A673 (cell line): ENCODE measurements at regions not wholly inside any gene's neighbourhood (a gene's known extent, or its start where the extent isn't known, plus 50 kb on each side); places are given as distances from the start of the nearest gene placed in this dataset.

Experiments
- BruUV-seq: library from RNA; stranded (reverse); fragments of 400-500 nt; replicated peaks from 2 replicates; lab custom pipeline; 2021; lab: Mats Ljungman, UMichigan
- CTCF ChIA-PET: fragments of 300-600 bp; sonication (Branson Sonifier 250); formaldehyde crosslinking; loops from one replicate; lab custom pipeline; 2022; ENCODE audit warnings: antibody characterized with exemption; lab: Charles Lee
- POLR2A ChIA-PET: fragments of 300-600 bp; sonication (Branson Sonifier 250); formaldehyde crosslinking; loops from one replicate; lab custom pipeline; 2022; ENCODE audit warnings: antibody characterized with exemption; ENCODE audit not compliant: low non-redundant PET; lab: Charles Lee
- DNase-seq: peaks from one replicate; pipeline ENCODE4 v3.0.0-alpha.2; 2015; ENCODE audit warnings: low spot score
- H3K27ac ChIP-seq: fragments of 200-600 bp; sonication (generic); 2 replicates; pipeline ENCODE4 v1.5.1; 2016; ENCODE audit warnings: mixed run types, low read depth, mild to moderate bottlenecking, mixed read lengths, antibody characterized with exemption, low read length; ENCODE audit not compliant: poor library complexity, severe bottlenecking
- H3K27me3 ChIP-seq: fragments of 200-600 bp; sonication (generic); replicated peaks from 2 replicates; pipeline ENCODE4 v1.6.1; 2017; ENCODE audit warnings: mixed run types, low read depth, mild to moderate bottlenecking, mixed read lengths, antibody characterized with exemption, low read length; ENCODE audit not compliant: insufficient read depth, poor library complexity
- H3K36me3 ChIP-seq: fragments of 200-600 bp; sonication (generic); 2 replicates; pipeline ENCODE4 v1.6.1; 2016; ENCODE audit warnings: mixed run types, mild to moderate bottlenecking, mixed read lengths, antibody characterized with exemption, low read length; ENCODE audit not compliant: insufficient read depth, poor library complexity, severe bottlenecking
- H3K4me1 ChIP-seq: fragments of 200-600 bp; sonication (generic); 2 replicates; pipeline ENCODE4 v1.6.1; 2017; ENCODE audit warnings: mixed run types, mild to moderate bottlenecking, mixed read lengths, antibody characterized with exemption, low read length; ENCODE audit not compliant: insufficient read depth, poor library complexity, severe bottlenecking
- H3K4me3 ChIP-seq: fragments of 200-600 bp; sonication (generic); 2 replicates; pipeline ENCODE4 v1.5.1; 2016; ENCODE audit warnings: low read depth, mixed run types, mild to moderate bottlenecking, mixed read lengths, low read length; ENCODE audit not compliant: poor library complexity, severe bottlenecking
- H3K9me3 ChIP-seq: fragments of 200-600 bp; sonication (generic); 2 replicates; pipeline ENCODE4 v1.6.1; 2016; ENCODE audit warnings: mixed run types, low read depth, mild to moderate bottlenecking, mixed read lengths, antibody characterized with exemption, low read length; ENCODE audit not compliant: poor library complexity, severe bottlenecking
- EZH2 ChIP-seq: fragments of 200-600 bp; sonication (generic); IDR thresholded peaks from 2 replicates; pipeline ENCODE4 v1.6.1; 2017; ENCODE audit warnings: borderline replicate concordance, low read depth, mild to moderate bottlenecking, mixed read lengths, antibody characterized with exemption, low read length; ENCODE audit not compliant: poor library complexity, severe bottlenecking
- intact Hi-C: fragments of 100-400 bp; cut with micrococcal nuclease; formaldehyde crosslinking; loops from one replicate; pipeline ENCODE4 v1.10.0; 2022; ENCODE audit not compliant: unreplicated experiment
- TF ChIP-seq, protein P1 (sequence below): fragments of 300-800, 200-600 bp; sonication (generic); conservative IDR thresholded peaks from 2 replicates; pipeline ENCODE4 v1.5.1; 2017; ENCODE audit warnings: low read depth, mild to moderate bottlenecking, antibody characterized with exemption, low read length, moderate library complexity, mixed read lengths

DNA sequence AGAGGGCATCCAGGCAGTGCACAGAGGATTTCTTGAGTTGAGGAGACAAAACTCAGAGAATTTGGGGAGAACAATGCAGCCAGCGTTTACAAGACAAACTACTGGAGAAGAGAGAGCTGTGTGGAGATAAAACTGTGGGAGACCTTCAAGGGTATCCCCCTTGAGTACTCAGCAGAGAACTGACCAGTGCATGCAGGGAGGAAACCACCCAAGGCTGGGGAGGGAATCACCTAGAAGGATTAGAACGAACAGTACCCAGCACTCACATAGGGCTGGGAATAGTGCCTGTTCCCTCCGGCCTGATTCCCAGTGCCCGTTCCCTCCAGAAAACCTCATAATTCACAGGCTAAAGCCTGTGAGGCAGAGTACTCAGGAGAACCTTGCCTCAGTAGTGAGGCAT lies 61.9 kb upstream of the YPEL5 start:
- intact Hi-C loops = no loop called here
- DNase-seq = no peak
- no peak overlapping the region for H3K27ac ChIP-seq
- H3K36me3 ChIP-seq = no peaks in the 10 kb centered on the region
- peaks cover 4% of the 10 kb centered on the region for H3K9me3 ChIP-seq
- CTCF ChIA-PET = no interaction called here
- no peak for TF ChIP-seq EZH2
- TF ChIP-seq, protein P1, sequence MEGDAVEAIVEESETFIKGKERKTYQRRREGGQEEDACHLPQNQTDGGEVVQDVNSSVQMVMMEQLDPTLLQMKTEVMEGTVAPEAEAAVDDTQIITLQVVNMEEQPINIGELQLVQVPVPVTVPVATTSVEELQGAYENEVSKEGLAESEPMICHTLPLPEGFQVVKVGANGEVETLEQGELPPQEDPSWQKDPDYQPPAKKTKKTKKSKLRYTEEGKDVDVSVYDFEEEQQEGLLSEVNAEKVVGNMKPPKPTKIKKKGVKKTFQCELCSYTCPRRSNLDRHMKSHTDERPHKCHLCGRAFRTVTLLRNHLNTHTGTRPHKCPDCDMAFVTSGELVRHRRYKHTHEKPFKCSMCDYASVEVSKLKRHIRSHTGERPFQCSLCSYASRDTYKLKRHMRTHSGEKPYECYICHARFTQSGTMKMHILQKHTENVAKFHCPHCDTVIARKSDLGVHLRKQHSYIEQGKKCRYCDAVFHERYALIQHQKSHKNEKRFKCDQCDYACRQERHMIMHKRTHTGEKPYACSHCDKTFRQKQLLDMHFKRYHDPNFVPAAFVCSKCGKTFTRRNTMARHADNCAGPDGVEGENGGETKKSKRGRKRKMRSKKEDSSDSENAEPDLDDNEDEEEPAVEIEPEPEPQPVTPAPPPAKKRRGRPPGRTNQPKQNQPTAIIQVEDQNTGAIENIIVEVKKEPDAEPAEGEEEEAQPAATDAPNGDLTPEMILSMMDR = no peak
- no peaks in the 10 kb centered on the region for H3K27me3 ChIP-seq
- POLR2A ChIA-PET = no interaction called here
- BruUV-seq = no TSS peak
- no peak overlapping the region for H3K4me3 ChIP-seq
- no peaks in the 10 kb centered on the region for H3K4me1 ChIP-seq

DNA sequence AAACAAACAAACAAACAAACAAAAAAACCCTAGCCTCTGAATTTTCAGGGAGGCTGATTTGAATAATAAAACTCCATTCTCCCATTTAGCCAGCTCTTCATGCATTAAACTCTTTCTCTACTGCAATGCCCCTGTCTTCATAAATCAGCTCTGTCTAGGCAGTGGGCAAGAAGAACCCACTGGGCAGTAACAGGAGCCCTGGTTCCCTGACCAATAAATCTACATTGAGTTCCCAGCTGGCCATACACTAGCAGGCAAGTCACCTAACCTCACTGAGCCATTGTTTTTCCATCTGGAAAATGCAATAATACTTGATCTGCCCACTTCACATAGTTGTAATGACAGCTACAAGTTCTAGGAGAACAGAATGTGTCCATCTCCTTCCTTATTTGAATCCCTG lies 57.6 kb upstream of the YPEL5 start:
- no peak overlapping the region for H3K27ac ChIP-seq
- no peaks in the 10 kb centered on the region for H3K27me3 ChIP-seq
- H3K4me1 ChIP-seq = no peaks in the 10 kb centered on the region
- intact Hi-C loops = no loop called here
- H3K4me3 ChIP-seq = no peak overlapping the region
- no peak for DNase-seq
- BruUV-seq = no TSS peak
- ChIA-PET POLR2A (no interaction called here), CTCF (interaction anchor here (0.6 kb wide), 1 partner anchor 451 kb away, joined by 5 read pairs; no protein-coding TSS in a partner anchor)
- no peaks in the 10 kb centered on the region for H3K9me3 ChIP-seq
- TF ChIP-seq EZH2 = no peak
- TF ChIP-seq, protein P1 = no peak
- H3K36me3 ChIP-seq = no peaks in the 10 kb centered on the region

DNA sequence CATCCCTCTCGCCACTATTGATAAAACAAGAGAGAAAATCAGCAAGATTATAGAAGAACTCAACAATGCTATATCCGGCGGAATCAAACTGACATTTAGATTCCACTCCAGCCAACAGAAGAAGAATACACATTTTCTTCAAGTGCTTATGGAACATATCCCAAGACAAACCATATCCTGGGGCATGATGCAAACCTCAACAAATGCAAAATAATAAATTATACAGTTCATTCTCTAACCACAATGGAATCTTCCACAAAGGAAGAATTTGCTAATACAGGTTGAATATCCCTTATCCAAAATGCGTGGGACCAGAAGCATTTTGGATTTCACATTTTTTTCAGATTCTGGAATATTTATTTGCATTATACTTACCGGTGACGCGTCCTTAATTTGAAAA lies 51.4 kb upstream of the YPEL5 start:
- Histone ChIP-seq H3K9me3 (no peaks in the 10 kb centered on the region), H3K27me3 (no peaks in the 10 kb centered on the region), H3K4me3 (no peak overlapping the region), H3K36me3 (no peaks in the 10 kb centered on the region), H3K4me1 (peaks cover 5% of the 10 kb centered on the region), H3K27ac (no peak overlapping the region)
- intact Hi-C loops = no loop called here
- POLR2A ChIA-PET = no interaction called here
- CTCF ChIA-PET = no interaction called here
- TF ChIP-seq EZH2 = no peak
- TF ChIP-seq, protein P1 = no peak
- no peak for DNase-seq
- BruUV-seq = no TSS peak
